H1 (cell line): ENCODE measurements at regions not wholly inside any gene's neighbourhood (a gene's known extent, or its start where the extent isn't known, plus 50 kb on each side); places are given as distances from the start of the nearest gene placed in this dataset.

Experiments used
- CTCF ChIA-PET: fragments of 300-600 bp; sonication (Branson Sonifier 250); formaldehyde crosslinking; loops from one replicate; lab custom pipeline; 2021; ENCODE audit not compliant: partially characterized antibody; lab: Charles Lee
- POLR2A ChIA-PET: fragments of 300-600 bp; sonication (Branson Sonifier 250); formaldehyde crosslinking; loops from one replicate; lab custom pipeline; 2021; ENCODE audit warnings: inconsistent platforms; ENCODE audit not compliant: partially characterized antibody; lab: Charles Lee
- DNase-seq, 2 experiments: peaks; one replicate each; pipeline versions ENCODE4 v3.0.0 to v3.0.0-alpha.2; 2010 to 2022; ENCODE audit warnings: low spot score in 2 of 2, low read depth in 1 of 2, mixed read lengths in 1 of 2
- FAIRE-seq: peaks from 2 replicates; lab custom pipeline; 2011; peaks lifted over from hg19 to GRCh38; lab: Jason Lieb, UNC
- H2AFZ ChIP-seq: 2 replicates; pipeline ENCODE4 v1.8.1; 2012; ENCODE audit warnings: low read length, inconsistent platforms
- H2AK5ac ChIP-seq: 2 replicates; pipeline ENCODE4 v1.6.1; 2013; ENCODE audit warnings: low read depth, low read length
- H2BK120ac ChIP-seq: replicated peaks from 2 replicates; pipeline ENCODE3; 2013; ENCODE audit warnings: low read depth, low read length, inconsistent platforms
- H2BK12ac ChIP-seq: 2 replicates; pipeline ENCODE4 v1.6.1; 2013; ENCODE audit warnings: low read depth, low read length
- H2BK15ac ChIP-seq: 2 replicates; pipeline ENCODE4 v1.6.1; 2013; ENCODE audit warnings: low read length
- H2BK20ac ChIP-seq: 2 replicates; pipeline ENCODE4 v1.6.1; 2013; ENCODE audit warnings: low read length
- H2BK5ac ChIP-seq: 2 replicates; pipeline ENCODE4 v1.6.1; 2013; ENCODE audit warnings: low read depth, low read length
- H3K14ac ChIP-seq: 2 replicates; pipeline ENCODE4 v1.6.1; 2013; ENCODE audit warnings: inconsistent platforms; ENCODE audit not compliant: insufficient read length
- H3K18ac ChIP-seq: 2 replicates; pipeline ENCODE4 v1.6.1; 2013; ENCODE audit warnings: low read length; ENCODE audit errors: extremely low read depth
- H3K23ac ChIP-seq: 2 replicates; pipeline ENCODE4 v1.6.1; 2013; ENCODE audit warnings: inconsistent platforms; ENCODE audit not compliant: insufficient read length
- H3K23me2 ChIP-seq: 2 replicates; pipeline ENCODE4 v1.6.1; 2013; ENCODE audit warnings: low read depth, low read length
- H3K27ac ChIP-seq: 2 replicates; pipeline ENCODE4 v1.6.1; 2011; ENCODE audit warnings: low read depth, low read length, inconsistent platforms
- H3K27me3 ChIP-seq, 4 experiments: replicated peaks in 1 of 4; 1 replicate in 1 of 4; 2 replicates in 3 of 4; pipeline versions ENCODE4 v1.6.1 to v1.8.1; 2011 to 2013; ENCODE audit warnings: low read length in 3 of 4, mild to moderate bottlenecking in 3 of 4, inconsistent platforms in 2 of 4, mixed read lengths in 2 of 4, moderate library complexity in 1 of 4; ENCODE audit not compliant: control insufficient read depth in 3 of 4, insufficient read depth in 3 of 4; ENCODE audit errors: extremely low read depth in 1 of 4
- H3K36me3 ChIP-seq, 4 experiments: 2 replicates each; pipeline versions ENCODE4 v1.6.1 to v1.8.1; 2011 to 2013; ENCODE audit warnings: mild to moderate bottlenecking in 4 of 4, low read length in 3 of 4, moderate library complexity in 2 of 4, control low read depth in 1 of 4, inconsistent platforms in 1 of 4; ENCODE audit not compliant: insufficient read depth in 4 of 4, control insufficient read depth in 2 of 4
- H3K4ac ChIP-seq: replicated peaks from 2 replicates; pipeline ENCODE3; 2013; ENCODE audit warnings: low read length, low read depth, mixed read lengths, inconsistent platforms; ENCODE audit not compliant: insufficient read length
- H3K4me1 ChIP-seq, 4 experiments: replicated peaks in 1 of 4; 1 replicate in 1 of 4; 2 replicates in 3 of 4; pipeline versions ENCODE4 v1.6.1 to v1.8.1; 2011 to 2013; ENCODE audit warnings: low read length in 3 of 4, inconsistent platforms in 2 of 4, mixed read lengths in 1 of 4; ENCODE audit not compliant: insufficient read depth in 4 of 4, control insufficient read depth in 3 of 4
- H3K4me2 ChIP-seq, 2 experiments: 2 replicates each; pipeline versions ENCODE4 v1.6.1 to v1.8.1; 2011 to 2013; ENCODE audit warnings: low read depth in 2 of 2, low read length in 2 of 2, control low read depth in 1 of 2, inconsistent platforms in 1 of 2, mild to moderate bottlenecking in 1 of 2; ENCODE audit not compliant: insufficient read depth in 1 of 2
- H3K4me3 ChIP-seq, 4 experiments: fragments of 200-600, 300-600 bp in 1 of 4; sonication (generic), shearing (Covaris generic), sonication (Bioruptor Twin) in 1 of 4; 2 replicates each; pipeline versions ENCODE4 v1.5.1 to v1.8.1; 2011 to 2016; ENCODE audit warnings: low read length in 4 of 4, low read depth in 3 of 4, control low read depth in 2 of 4, inconsistent platforms in 2 of 4, mild to moderate bottlenecking in 2 of 4, mixed read lengths in 1 of 4, moderate library complexity in 1 of 4; ENCODE audit not compliant: insufficient read depth in 2 of 4; ENCODE audit errors: extremely low read depth in 1 of 4
- H3K56ac ChIP-seq: replicated peaks from 2 replicates; pipeline ENCODE3; 2013; ENCODE audit warnings: low read depth, mild to moderate bottlenecking, mixed read lengths, low read length, inconsistent platforms; ENCODE audit not compliant: insufficient read length
- H3K79me1 ChIP-seq: 2 replicates; pipeline ENCODE4 v1.6.1; 2013; ENCODE audit warnings: low read depth, low read length, control low read depth
- H3K79me2 ChIP-seq, 2 experiments: 2 replicates each; pipeline versions ENCODE4 v1.6.1 to v1.8.1; 2012 to 2013; ENCODE audit warnings: low read length in 2 of 2, mild to moderate bottlenecking in 2 of 2, inconsistent platforms in 1 of 2; ENCODE audit not compliant: insufficient read depth in 2 of 2, control insufficient read depth in 1 of 2
- H3K9ac ChIP-seq, 4 experiments: replicated peaks in 1 of 4; 1 replicate in 1 of 4; 2 replicates in 3 of 4; pipeline versions ENCODE4 v1.6.1 to v1.8.1; 2011 to 2013; ENCODE audit warnings: low read depth in 3 of 4, low read length in 3 of 4, control low read depth in 2 of 4, mild to moderate bottlenecking in 2 of 4, moderate library complexity in 2 of 4, inconsistent platforms in 1 of 4; ENCODE audit errors: extremely low read depth in 1 of 4
- H3K9me3 ChIP-seq, 2 experiments: 2 replicates each; pipeline versions ENCODE4 v1.6.1 to v1.8.1; 2012 to 2013; ENCODE audit warnings: mild to moderate bottlenecking in 2 of 2, moderate library complexity in 2 of 2, control low read depth in 1 of 2, inconsistent platforms in 1 of 2, low read depth in 1 of 2, low read length in 1 of 2, mixed read lengths in 1 of 2; ENCODE audit not compliant: insufficient read depth in 2 of 2
- H4K20me1 ChIP-seq, 2 experiments: replicated peaks in 1 of 2; 2 replicates each; pipeline versions ENCODE3 to v1.8.1; 2011 to 2013; ENCODE audit warnings: inconsistent platforms in 2 of 2, low read length in 2 of 2, mild to moderate bottlenecking in 1 of 2; ENCODE audit not compliant: insufficient read depth in 2 of 2, control insufficient read depth in 1 of 2
- H4K5ac ChIP-seq: 2 replicates; pipeline ENCODE4 v1.6.1; 2013; ENCODE audit warnings: low read length, low read depth, mixed read lengths, inconsistent platforms; ENCODE audit not compliant: insufficient read length
- H4K8ac ChIP-seq: 2 replicates; pipeline ENCODE4 v1.8.0; 2013; ENCODE audit warnings: mild to moderate bottlenecking, moderate library complexity, low read length, inconsistent platforms; ENCODE audit not compliant: insufficient read depth; ENCODE audit errors: extremely low read depth
- H4K91ac ChIP-seq: replicated peaks from 2 replicates; pipeline ENCODE3; 2013; ENCODE audit warnings: low read length, mixed read lengths, inconsistent platforms; ENCODE audit not compliant: insufficient read length
- BACH1 ChIP-seq: IDR thresholded peaks from 2 replicates; pipeline ENCODE4 v1.6.1; 2012; ENCODE audit warnings: low read length, improper control_type of control experiment
- MAFK ChIP-seq: IDR thresholded peaks from 2 replicates; pipeline ENCODE4 v1.6.1; 2012; ENCODE audit warnings: low read depth, mild to moderate bottlenecking, improper control_type of control experiment, low read length
- SRF ChIP-seq: IDR thresholded peaks from 2 replicates; pipeline ENCODE4 v1.6.1; 2011; ENCODE audit warnings: mild to moderate bottlenecking, low read depth, low read length, moderate library complexity
- WGBS, 2 experiments: shearing (Covaris generic) in 1 of 2; methylation state at CpG; one replicate each; pipeline versions ENCODE4 v1.1.6 to v1.1.7; 2013 to 2015; ENCODE audit warnings: low lambda C conversion rate in 2 of 2, mixed read lengths in 2 of 2, inconsistent platforms in 1 of 2, low coverage in 1 of 2, missing lambda C conversion rate in 1 of 2; ENCODE audit not compliant: insufficient replicate concordance in 2 of 2, insufficient coverage in 1 of 2, insufficient read length in 1 of 2; ENCODE audit errors: extremely low coverage in 1 of 2, missing lambda C conversion rate in 1 of 2; 5-methylcytosine and 5-hydroxymethylcytosine counted together

DNA sequence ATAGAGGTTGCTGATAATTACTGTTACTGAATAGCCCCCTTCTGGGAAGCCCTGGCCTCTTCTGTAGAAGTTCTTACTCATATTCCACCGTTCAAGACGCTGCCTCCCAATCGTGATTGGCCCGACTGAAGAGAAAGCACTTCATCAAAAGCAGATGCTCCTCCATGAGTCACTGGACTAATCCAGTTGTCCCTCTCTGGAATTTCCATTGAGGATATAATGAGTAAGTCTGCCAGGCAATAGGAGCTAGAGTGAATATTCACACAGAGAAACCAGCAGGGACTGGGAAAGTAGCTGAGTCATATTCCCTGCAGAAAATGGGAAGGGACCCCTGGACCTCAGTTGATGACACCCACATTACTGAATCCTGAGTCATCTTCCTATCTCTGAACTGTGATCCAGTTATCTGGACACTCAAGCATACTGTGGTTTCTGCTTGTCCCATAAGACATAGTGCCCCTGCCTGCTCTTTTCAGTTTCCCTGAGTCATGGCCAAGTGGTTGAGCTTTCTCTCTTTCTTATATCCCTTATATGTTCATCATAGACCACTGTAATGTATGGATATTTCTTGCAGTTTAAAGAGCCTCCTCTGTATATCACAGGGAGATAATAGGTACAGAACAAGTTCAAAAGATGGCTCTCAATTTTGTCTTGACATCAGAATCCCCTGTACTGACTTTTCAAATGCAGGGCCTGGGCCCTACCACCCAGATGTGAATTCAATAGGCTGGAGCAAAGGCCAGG, 151.2 kb upstream of the CDIN1 start:
- Histone ChIP-seq H2BK15ac (no peak overlapping the region), H3K4me3 (no peak overlapping the region), H4K5ac (no peak overlapping the region), H3K56ac (no peak overlapping the region), H3K27me3 (no peaks in the 10 kb centered on the region), H2AFZ (no peak overlapping the region), H3K36me3 (no peaks in the 10 kb centered on the region), H2BK20ac (no peak overlapping the region), H2AK5ac (no peak overlapping the region), H2BK12ac (no peak overlapping the region), H3K27ac (no peak overlapping the region), H3K23ac (no peak overlapping the region), H3K9ac (no peak overlapping the region), H3K23me2 (no peaks in the 10 kb centered on the region), H4K91ac (no peak overlapping the region), H3K79me2 (no peaks in the 10 kb centered on the region), H3K4ac (no peak overlapping the region), H3K14ac (no peak overlapping the region), H2BK120ac (no peak overlapping the region), H3K79me1 (no peaks in the 10 kb centered on the region), H3K9me3 (no peaks in the 10 kb centered on the region), H3K18ac (no peak overlapping the region), H4K20me1 (no peaks in the 10 kb centered on the region), H3K4me1 (peaks cover 0 to 5% (median 4%) of the 10 kb centered on the region in 4 experiments; a peak in 4 of 7 replicates), H2BK5ac (no peak overlapping the region), H3K4me2 (no peak overlapping the region), H4K8ac (no peak overlapping the region)
- WGBS, 2 experiments = 93% methylated on average over 4 of the region's 4 CpGs; no CpG with 5 or more reads in 1 of the 2 experiments
- POLR2A ChIA-PET = no interaction called here
- FAIRE-seq (no peak), DNase-seq (peak in 1 of 2 experiments; percentile 36)
- TF ChIP-seq BACH1 (peak; percentile 89), MAFK (peak; percentile 28; the same call in 1 of the 2 replicates), SRF (no peak)
- CTCF ChIA-PET = interaction anchor here (0.7 kb wide), 1 partner anchor 300 kb away, joined by 3 read pairs; no protein-coding TSS in a partner anchor
